ENCODE measurements at regions not wholly inside any gene's neighbourhood (a gene's known extent, or its start where the extent isn't known, plus 50 kb on each side); places are given as distances from the start of the nearest gene placed in this dataset.

- TF ChIP-seq CTCF (IDR thresholded peaks at IDR 0.05; ENCODE audit: low read depth, low read length), result no peak
- TF ChIP-seq POLR2A (IDR thresholded peaks at IDR 0.05; ENCODE audit: extremely low read depth, insufficient read length), result no peak
- TF ChIP-seq MYC (IDR thresholded peaks at IDR 0.05; ENCODE audit: low read depth, low read length), result no peak
- TF ChIP-seq MAX (IDR thresholded peaks at IDR 0.05; ENCODE audit: low read depth, low read length), result no peak
Observed at GRCh38 chr1:106613861-106614260, 442.6 kb upstream of the PRMT6 start.
